ENCODE measurements at regions not wholly inside any gene's neighbourhood (a gene's known extent, or its start where the extent isn't known, plus 50 kb on each side); places are given as distances from the start of the nearest gene placed in this dataset.

- TF ChIP-seq CTCF (CRISPR knock-in tag; IDR thresholded peaks at IDR 0.05) (peak; percentile 93), ZNF496 (CRISPR knock-in tag; IDR thresholded peaks at IDR 0.05; ENCODE audit: insufficient replicate concordance) (no peak), GMEB1 (CRISPR knock-in tag; IDR thresholded peaks at IDR 0.05; ENCODE audit: borderline replicate concordance) (peak; percentile 93), ZFY (CRISPR knock-in tag; IDR thresholded peaks at IDR 0.05) (peak; percentile 98), GPN1 (CRISPR knock-in tag; IDR thresholded peaks at IDR 0.05; ENCODE audit: borderline replicate concordance) (no peak), ETV6 (CRISPR knock-in tag; conservative IDR thresholded peaks at IDR 0.05) (peak; percentile 81; the same call in 1 of the 2 replicates), ZSCAN21 (CRISPR knock-in tag; IDR thresholded peaks at IDR 0.05; ENCODE audit: borderline replicate concordance) (peak; percentile 75; the same call in 1 of the 2 replicates), MTERF4 (CRISPR knock-in tag; IDR thresholded peaks at IDR 0.05) (peak; percentile 54; the same call in 1 of the 2 replicates), ZBTB44 (CRISPR knock-in tag; IDR thresholded peaks at IDR 0.05) (peak; percentile 19; the same call in 1 of the 2 replicates), RXRB (CRISPR knock-in tag; IDR thresholded peaks at IDR 0.05; ENCODE audit: borderline replicate concordance) (peak; percentile 85), ZNF674 (CRISPR knock-in tag; IDR thresholded peaks at IDR 0.05; ENCODE audit: low read depth) (0 out of 2 replicates have a peak, but pooled peaks have one; percentile 62), TRIM24 (CRISPR knock-in tag; IDR thresholded peaks at IDR 0.05) (no peak), ZNF652 (CRISPR knock-in tag; IDR thresholded peaks at IDR 0.05; ENCODE audit: borderline replicate concordance, low read depth) (no peak), MXI1 (IDR thresholded peaks at IDR 0.05; ENCODE audit: borderline replicate concordance, low read depth, low read length) (peak; percentile 82; the same call in 2 of the 3 replicates), GABPA (IDR thresholded peaks at IDR 0.05; ENCODE audit: low read depth, low read length) (peak; percentile 64), GABPA (CRISPR knock-in tag; IDR thresholded peaks at IDR 0.05; ENCODE audit: low read depth) (peak; percentile 77), SMAD3 (CRISPR knock-in tag; IDR thresholded peaks at IDR 0.05) (0 out of 2 replicates have a peak, but pooled peaks have one; percentile 37), ZNF253 (CRISPR knock-in tag; IDR thresholded peaks at IDR 0.05; ENCODE audit: borderline replicate concordance) (no peak), SPEN (CRISPR knock-in tag; IDR thresholded peaks at IDR 0.05; ENCODE audit: low read depth) (peak; percentile 98), PAX8 (CRISPR knock-in tag; IDR thresholded peaks at IDR 0.05; ENCODE audit: borderline replicate concordance) (0 out of 2 replicates have a peak, but pooled peaks have one; percentile 28), SP1 (IDR thresholded peaks at IDR 0.05) (no peak), SP1 (CRISPR knock-in tag; IDR thresholded peaks at IDR 0.05) (peak; percentile 57; the same call in 1 of the 2 replicates), HMG20B (CRISPR knock-in tag; conservative IDR thresholded peaks at IDR 0.05) (no peak)
Observed at GRCh38 chr7:149624419-149625339, 127.1 kb upstream of the ZNF746 start (continued).

All from HepG2 (cell line).